Common myeloid progenitor, CD34-positive (primary cell): ENCODE measurements at regions not wholly inside any gene's neighbourhood (a gene's known extent, or its start where the extent isn't known, plus 50 kb on each side); places are given as distances from the start of the nearest gene placed in this dataset.
"Not testable (repeated sequence)": the region's sequence is repeated elsewhere in the genome, so short reads cannot be mapped to it uniquely, and the experiment has no call there.

ENCODE experiments used
- CTCF ChIA-PET: fragments of 350-600 bp; sonication (Branson Sonifier 250); formaldehyde crosslinking; loops from one replicate; lab custom pipeline; 2021; ENCODE audit warnings: antibody characterized with exemption; lab: Charles Lee
- POLR2A ChIA-PET: fragments of 350-600 bp; sonication (Branson Sonifier 250); formaldehyde crosslinking; loops from one replicate; lab custom pipeline; 2021; ENCODE audit warnings: antibody characterized with exemption; lab: Charles Lee
- DNase-seq, 3 donors: peaks; one replicate each; pipeline versions ENCODE4 v3.0.0 to v3.0.0-alpha.2; 2013
- H3K27ac ChIP-seq, 2 experiments: 1 replicate in 1 of 2; 2 replicates in 1 of 2; pipeline ENCODE4 v1.7.0; 2013; ENCODE audit warnings: inconsistent platforms in 2 of 2, low read length in 2 of 2, mild to moderate bottlenecking in 2 of 2, low read depth in 1 of 2, moderate library complexity in 1 of 2; ENCODE audit not compliant: severe bottlenecking in 2 of 2, insufficient read depth in 1 of 2, poor library complexity in 1 of 2
- H3K27me3 ChIP-seq, 5 experiments: replicated peaks in 2 of 5; 1 replicate in 3 of 5; 2 replicates in 2 of 5; pipeline versions ENCODE4 v1.6.1 to v1.7.0; 2013; ENCODE audit warnings: low read length in 4 of 5, mild to moderate bottlenecking in 2 of 5, moderate library complexity in 2 of 5, inconsistent platforms in 1 of 5; ENCODE audit not compliant: insufficient read depth in 5 of 5, control insufficient read depth in 4 of 5
- H3K36me3 ChIP-seq, 4 experiments: 1 replicate in 2 of 4; 2 replicates in 2 of 4; pipeline versions ENCODE4 v1.6.1 to v1.7.0; 2013; ENCODE audit warnings: low read length in 3 of 4, control low read depth in 1 of 4, mild to moderate bottlenecking in 1 of 4; ENCODE audit not compliant: control insufficient read depth in 4 of 4, insufficient read depth in 4 of 4
- H3K4me1 ChIP-seq, 4 experiments: 1 replicate in 3 of 4; 2 replicates in 1 of 4; pipeline versions ENCODE4 v1.6.1 to v1.7.1; 2013; ENCODE audit warnings: low read length in 3 of 4, mild to moderate bottlenecking in 3 of 4, control low read depth in 1 of 4, inconsistent platforms in 1 of 4, moderate library complexity in 1 of 4; ENCODE audit not compliant: control insufficient read depth in 4 of 4, insufficient read depth in 4 of 4; ENCODE audit errors: control extremely low read depth in 1 of 4
- H3K4me3 ChIP-seq, 7 experiments: 1 replicate in 4 of 7; 2 replicates in 3 of 7; pipeline versions ENCODE4 v1.5.1 to v1.7.0; 2013; ENCODE audit warnings: mild to moderate bottlenecking in 7 of 7, low read length in 6 of 7, moderate library complexity in 6 of 7, inconsistent platforms in 2 of 7, low read depth in 2 of 7, control low read depth in 1 of 7; ENCODE audit not compliant: insufficient read depth in 4 of 7, control insufficient read depth in 1 of 7; ENCODE audit errors: extremely low read depth in 1 of 7
- H3K9me3 ChIP-seq, 5 experiments: 1 replicate in 4 of 5; 2 replicates in 1 of 5; pipeline versions ENCODE4 v1.6.1 to v1.7.1; 2013; ENCODE audit warnings: low read length in 4 of 5, mild to moderate bottlenecking in 2 of 5, inconsistent platforms in 1 of 5, low read depth in 1 of 5, moderate library complexity in 1 of 5; ENCODE audit not compliant: control insufficient read depth in 4 of 5, insufficient read depth in 2 of 5; ENCODE audit errors: control extremely low read depth in 1 of 5
- WGBS: methylation state at CpG from one replicate; pipeline ENCODE4 v1.1.5; 2013; ENCODE audit not compliant: insufficient coverage; 5-methylcytosine and 5-hydroxymethylcytosine counted together

- Histone ChIP-seq H3K9me3 (peaks cover 10 to 71% (median 30%) of the 10 kb centered on the region in 5 experiments), H3K4me3 (peak overlapping the region in 1 of 7 experiments; percentile 13)
- DNase-seq, CTCF ChIA-PET, H3K36me3 ChIP-seq, H3K27ac ChIP-seq, H3K4me1 ChIP-seq, POLR2A ChIA-PET, H3K27me3 ChIP-seq: not testable (repeated sequence)
- no CpG with 5 or more reads among the region's 2 CpGs for WGBS
These were observed 350.6 kb upstream of the NUPR2 start for GRCh38 chr7:56466607-56467525.

GRCh38 chr7:56449762-56450161, 333.5 kb upstream of the NUPR2 start:
- H3K27me3 ChIP-seq = no peaks in the 10 kb centered on the region
- CTCF ChIA-PET = no interaction called here
- POLR2A ChIA-PET = no interaction called here
- no peak overlapping the region for H3K27ac ChIP-seq
- DNase-seq = no peak
- no peak overlapping the region for H3K4me3 ChIP-seq
- H3K9me3 ChIP-seq = peaks cover 0 to 39% (median 24%) of the 10 kb centered on the region in 5 experiments
- H3K36me3 ChIP-seq = no peaks in the 10 kb centered on the region
- no peaks in the 10 kb centered on the region for H3K4me1 ChIP-seq

- H3K36me3 ChIP-seq = no peaks in the 10 kb centered on the region
- H3K27me3 ChIP-seq = no peaks in the 10 kb centered on the region
- peak overlapping the region in 1 of 7 experiments; percentile 19 for H3K4me3 ChIP-seq
- peaks cover 2 to 39% (median 19%) of the 10 kb centered on the region in 5 experiments for H3K9me3 ChIP-seq
- POLR2A ChIA-PET = no interaction called here
- H3K4me1 ChIP-seq = no peaks in the 10 kb centered on the region
- no peak for DNase-seq
- 45% methylated on average over 41 of the region's 44 CpGs for WGBS
- H3K27ac ChIP-seq = no peak overlapping the region
- CTCF ChIA-PET = no interaction called here
These were observed 331.9 kb upstream of the NUPR2 start for GRCh38 chr7:56447864-56448693.

GRCh38 chr7:56420528-56420927, 304.3 kb upstream of the NUPR2 start:
- H3K4me1 ChIP-seq, H3K36me3 ChIP-seq, H3K27me3 ChIP-seq, H3K27ac ChIP-seq, H3K4me3 ChIP-seq, H3K9me3 ChIP-seq, DNase-seq, CTCF ChIA-PET, POLR2A ChIA-PET: not testable (repeated sequence)
- WGBS = no CpG with 5 or more reads among the region's 1 CpG

- ChIA-PET POLR2A (no interaction called here), CTCF (no interaction called here)
- Histone ChIP-seq H3K4me3 (no peak overlapping the region), H3K27ac (no peak overlapping the region), H3K9me3 (peaks cover 0 to 5% (median 4%) of the 10 kb centered on the region in 5 experiments), H3K4me1 (no peaks in the 10 kb centered on the region), H3K27me3 (no peaks in the 10 kb centered on the region), H3K36me3 (no peaks in the 10 kb centered on the region)
- WGBS = 97% methylated on average over 15 of the region's 18 CpGs
- no peak for DNase-seq
These were observed 259.0 kb upstream of the NUPR2 start for GRCh38 chr7:56375173-56375572.

GRCh38 chr7:56374666-56375065, 258.4 kb upstream of the NUPR2 start:
- POLR2A ChIA-PET, H3K4me1 ChIP-seq, CTCF ChIA-PET, H3K27ac ChIP-seq, DNase-seq, H3K4me3 ChIP-seq, H3K27me3 ChIP-seq, H3K9me3 ChIP-seq, H3K36me3 ChIP-seq: not testable (repeated sequence)
- WGBS = 95% methylated on average over 15 of the region's 25 CpGs

- H3K27ac ChIP-seq, H3K4me1 ChIP-seq, H3K27me3 ChIP-seq, H3K9me3 ChIP-seq, POLR2A ChIA-PET, H3K36me3 ChIP-seq, H3K4me3 ChIP-seq, CTCF ChIA-PET: not testable (repeated sequence)
- WGBS = 93% methylated on average over 6 of the region's 24 CpGs
- DNase-seq = peak in 1 of 3 donors; percentile 9
These were observed 257.1 kb upstream of the NUPR2 start for GRCh38 chr7:56373314-56373713.
